H7 (cell line): ENCODE measurements at regions not wholly inside any gene's neighbourhood (a gene's known extent, or its start where the extent isn't known, plus 50 kb on each side); places are given as distances from the start of the nearest gene placed in this dataset.
"Not testable (repeated sequence)": the region's sequence is repeated elsewhere in the genome, so short reads cannot be mapped to it uniquely, and the experiment has no call there.

Source experiments
- DNase-seq: peaks from one replicate; pipeline ENCODE4 v3.0.0; 2012
- H3K27me3 ChIP-seq: 2 replicates; pipeline ENCODE4 v1.6.0; 2011; ENCODE audit warnings: mild to moderate bottlenecking, low read length; ENCODE audit not compliant: control insufficient read depth, insufficient read depth
- H3K36me3 ChIP-seq: replicated peaks from 2 replicates; pipeline ENCODE4 v1.5.1; 2011; ENCODE audit warnings: low read length; ENCODE audit not compliant: control insufficient read depth, insufficient read depth
- H3K4me3 ChIP-seq: 2 replicates; pipeline ENCODE4 v1.5.1; 2011; ENCODE audit warnings: low read depth, mild to moderate bottlenecking, control low read depth, low read length, moderate library complexity; ENCODE audit not compliant: insufficient read depth

- no peaks in the 10 kb centered on the region for H3K36me3 ChIP-seq
- H3K27me3 ChIP-seq = no peaks in the 10 kb centered on the region
- DNase-seq = no peak
- no peak overlapping the region for H3K4me3 ChIP-seq
Observed at GRCh38 chr20:57104113-57104512, 162.3 kb downstream of the BMP7 start.

GRCh38 chr20:57104651-57105204, 161.7 kb downstream of the BMP7 start:
- Histone ChIP-seq H3K36me3 (no peaks in the 10 kb centered on the region), H3K4me3 (no peak overlapping the region), H3K27me3 (no peaks in the 10 kb centered on the region)
- DNase-seq = no peak

GRCh38 chr20:57106030-57106682, 160.3 kb downstream of the BMP7 start:
- H3K36me3 ChIP-seq = no peaks in the 10 kb centered on the region
- no peak overlapping the region for H3K4me3 ChIP-seq
- peak; percentile 82 for DNase-seq
- H3K27me3 ChIP-seq = no peaks in the 10 kb centered on the region

DNA sequence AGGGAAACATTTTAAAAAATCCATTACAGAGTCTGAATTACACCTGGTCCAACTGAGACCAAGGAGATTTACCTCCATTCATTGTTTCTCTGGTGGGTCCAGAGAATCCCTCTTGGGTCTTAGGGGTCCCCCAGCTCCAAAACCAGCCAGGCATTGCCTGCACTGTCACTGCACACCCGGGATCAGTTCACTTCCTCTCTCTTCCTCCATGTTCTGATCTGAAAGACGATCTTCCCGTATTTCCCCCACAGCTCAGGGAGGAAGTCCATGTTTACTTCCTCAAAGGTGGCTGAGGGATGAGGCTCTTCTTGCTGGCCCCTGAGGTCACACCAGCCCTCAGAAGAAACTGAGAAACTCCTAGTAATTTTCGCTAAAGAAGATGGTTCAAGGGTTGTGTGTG, 159.7 kb downstream of the BMP7 start:
- no peaks in the 10 kb centered on the region for H3K27me3 ChIP-seq
- DNase-seq = no peak
- no peak overlapping the region for H3K4me3 ChIP-seq
- no peaks in the 10 kb centered on the region for H3K36me3 ChIP-seq

DNA sequence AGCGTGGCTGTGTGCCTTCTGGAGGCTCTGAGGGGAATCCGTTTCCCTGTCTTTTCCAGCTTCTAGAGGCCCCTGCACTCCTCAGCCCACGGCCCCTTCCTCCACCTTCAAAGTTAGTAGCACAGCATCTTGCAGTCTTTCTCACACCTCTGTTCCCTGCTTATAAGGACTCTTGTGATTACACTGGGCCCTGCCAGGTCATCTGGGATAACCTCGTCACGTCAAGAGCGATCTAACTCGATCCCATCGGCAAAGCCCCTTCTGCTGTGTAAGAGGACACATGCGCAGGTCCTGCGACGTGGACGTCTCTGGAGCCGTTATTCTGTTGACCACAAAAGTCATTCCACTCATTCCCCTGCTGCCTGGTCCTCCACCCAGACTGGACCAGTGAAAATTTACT, 159.2 kb downstream of the BMP7 start:
- Histone ChIP-seq H3K4me3 (no peak overlapping the region), H3K27me3 (no peaks in the 10 kb centered on the region), H3K36me3 (no peaks in the 10 kb centered on the region)
- DNase-seq = no peak

GRCh38 chr20:57108218-57108617, 158.2 kb downstream of the BMP7 start:
- H3K36me3 ChIP-seq = no peaks in the 10 kb centered on the region
- no peak overlapping the region for H3K4me3 ChIP-seq
- no peak for DNase-seq
- no peaks in the 10 kb centered on the region for H3K27me3 ChIP-seq

DNA sequence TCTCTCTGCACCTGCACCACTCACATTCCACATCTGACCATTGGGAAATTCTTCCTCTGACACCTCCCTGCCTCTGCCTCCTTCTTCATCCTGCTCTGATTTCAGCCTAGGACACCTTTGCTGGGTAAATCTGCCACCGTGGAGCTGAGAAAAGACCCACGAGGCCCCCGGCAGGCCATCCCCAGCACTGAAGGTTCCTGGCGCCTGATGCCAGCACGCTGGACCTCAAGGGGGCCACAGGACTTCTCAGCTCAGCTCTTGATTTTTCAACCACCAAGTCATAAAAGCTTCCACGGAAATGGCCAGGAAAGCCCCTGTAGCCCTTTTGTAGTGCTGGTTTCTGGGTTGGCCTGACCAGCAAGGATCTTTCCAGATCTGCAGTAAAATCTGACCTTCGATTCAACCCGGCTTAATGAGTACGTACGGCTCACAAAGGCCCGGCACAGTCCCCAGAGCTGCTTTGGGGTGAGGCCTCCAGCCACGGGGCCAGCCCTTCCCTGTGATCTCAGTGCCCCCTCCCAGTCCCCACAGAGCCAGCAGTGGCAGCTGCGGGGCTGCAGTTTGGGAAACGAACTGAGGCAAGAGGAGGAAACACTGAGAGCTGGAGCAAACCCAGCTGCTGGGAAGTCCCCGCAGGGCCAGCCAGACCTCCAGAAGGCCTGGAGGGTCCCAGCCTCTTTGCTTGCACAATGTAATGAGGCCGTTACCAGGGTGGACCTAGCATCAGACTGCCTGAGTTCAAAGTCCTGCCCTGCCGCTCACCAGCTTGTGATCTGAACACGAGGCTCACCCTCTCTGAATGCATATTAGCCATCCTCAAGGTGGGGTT, 157.5 kb downstream of the BMP7 start:
- Histone ChIP-seq H3K27me3 (no peaks in the 10 kb centered on the region), H3K36me3 (no peaks in the 10 kb centered on the region)
- peak; percentile 74 for DNase-seq

GRCh38 chr20:57109571-57109953, 156.9 kb downstream of the BMP7 start:
- no peak for DNase-seq
- H3K27me3 ChIP-seq = no peaks in the 10 kb centered on the region
- H3K4me3 ChIP-seq = no peak overlapping the region
- no peaks in the 10 kb centered on the region for H3K36me3 ChIP-seq

More for the DNA sequence above, 157.5 kb downstream of the BMP7 start:
- no peak overlapping the region for H3K4me3 ChIP-seq

GRCh38 chr20:57110121-57111027, 156.1 kb downstream of the BMP7 start:
- not testable (repeated sequence) for H3K27me3 ChIP-seq, H3K36me3 ChIP-seq, H3K4me3 ChIP-seq, DNase-seq

DNA sequence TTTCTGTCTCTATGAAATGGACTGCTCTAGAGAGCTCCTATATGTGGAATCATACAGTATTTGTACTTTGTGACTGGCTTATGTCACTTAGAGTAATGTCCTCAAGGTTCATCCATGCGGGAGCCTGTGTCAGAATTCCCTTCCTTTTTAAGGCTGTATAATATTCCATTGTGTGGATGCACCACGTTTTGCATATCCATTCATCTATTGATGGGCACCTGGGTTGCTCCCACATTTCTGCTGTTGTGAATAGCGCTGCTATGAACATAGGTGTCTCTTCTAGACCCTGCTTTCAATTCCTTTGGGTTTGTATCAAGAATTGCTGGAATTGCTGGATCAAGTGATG, 155.4 kb downstream of the BMP7 start:
- no peaks in the 10 kb centered on the region for H3K27me3 ChIP-seq
- H3K4me3 ChIP-seq = no peak overlapping the region
- no peak for DNase-seq
- no peaks in the 10 kb centered on the region for H3K36me3 ChIP-seq

DNA sequence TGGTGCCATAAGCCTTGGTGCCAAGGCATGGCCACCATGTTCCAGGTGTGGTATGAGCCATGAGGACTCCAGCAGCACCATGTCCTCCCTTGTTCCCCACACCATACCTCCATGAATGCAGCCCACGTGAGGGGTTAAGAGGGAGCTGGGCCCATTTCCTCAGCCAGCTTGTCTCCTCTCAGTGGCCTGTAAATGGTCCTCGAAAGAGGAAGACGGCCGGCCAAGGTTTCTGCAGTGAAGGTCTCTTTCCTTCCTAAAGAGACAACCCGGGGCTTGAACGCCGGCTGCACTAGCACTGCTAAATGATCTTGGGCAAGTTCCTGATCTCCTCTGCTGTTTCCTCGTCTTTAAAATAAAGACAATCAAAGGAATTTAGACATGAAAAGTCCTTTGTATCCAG, 154.0 kb downstream of the BMP7 start:
- H3K4me3 ChIP-seq = no peak overlapping the region
- DNase-seq = no peak
- no peaks in the 10 kb centered on the region for H3K27me3 ChIP-seq
- no peaks in the 10 kb centered on the region for H3K36me3 ChIP-seq

GRCh38 chr20:57114290-57115005, 152.0 kb downstream of the BMP7 start:
- H3K27me3 ChIP-seq = no peaks in the 10 kb centered on the region
- peak; percentile 63 for DNase-seq
- H3K4me3 ChIP-seq = no peak overlapping the region
- no peaks in the 10 kb centered on the region for H3K36me3 ChIP-seq

- no peaks in the 10 kb centered on the region for H3K36me3 ChIP-seq
- no peaks in the 10 kb centered on the region for H3K27me3 ChIP-seq
- peak; percentile 72 for DNase-seq
- no peak overlapping the region for H3K4me3 ChIP-seq
Observed at GRCh38 chr20:57117296-57117695, 149.1 kb downstream of the BMP7 start.
